Caco-2 (cell line): ENCODE measurements at regions not wholly inside any gene's neighbourhood (a gene's known extent, or its start where the extent isn't known, plus 50 kb on each side); places are given as distances from the start of the nearest gene placed in this dataset.

Experiments used
- BruUV-seq: library from RNA; stranded (reverse); fragments of 400-500 nt; replicated peaks from 2 replicates; lab custom pipeline; 2021; lab: Mats Ljungman, UMichigan
- CTCF ChIA-PET: fragments of 300-600 bp; sonication (Branson Sonifier 250); formaldehyde crosslinking; loops from one replicate; lab custom pipeline; 2022; ENCODE audit warnings: antibody characterized with exemption; lab: Charles Lee
- POLR2A ChIA-PET: fragments of 300-600 bp; sonication (Branson Sonifier 250); formaldehyde crosslinking; loops from one replicate; lab custom pipeline; 2022; ENCODE audit warnings: antibody characterized with exemption; lab: Charles Lee
- DNase-seq, 2 experiments: peaks; one replicate each; pipeline versions ENCODE4 v3.0.0 to v3.0.0-alpha.2; 2020 to 2022
- H3K27me3 ChIP-seq: replicated peaks from 2 replicates; pipeline ENCODE4 v1.6.0; 2011; ENCODE audit warnings: low read length; ENCODE audit not compliant: control insufficient read depth, insufficient read depth
- H3K36me3 ChIP-seq: 2 replicates; pipeline ENCODE4 v1.5.1; 2011; ENCODE audit warnings: low read length; ENCODE audit not compliant: control insufficient read depth, insufficient read depth
- H3K4me1 ChIP-seq: fragments of 250-450 bp; sonication (Bioruptor Pico); 2 replicates; pipeline ENCODE4 v1.5.1; 2020; ENCODE audit warnings: mild to moderate bottlenecking
- H3K4me3 ChIP-seq: 2 replicates; pipeline ENCODE4 v1.5.1; 2011; ENCODE audit warnings: low read depth, mild to moderate bottlenecking, control low read depth, low read length
- H3K9me3 ChIP-seq: fragments of 250-450 bp; sonication (Bioruptor Pico); 2 replicates; pipeline ENCODE4 v1.5.1; 2020; ENCODE audit warnings: mild to moderate bottlenecking, moderate library complexity
- H3K27ac Mint-ChIP-seq: one replicate; pipeline ENCODE4 v1.8.0; 2022; ENCODE audit warnings: mixed read lengths; ENCODE audit not compliant: unreplicated experiment
- H3K27me3 Mint-ChIP-seq: one replicate; pipeline ENCODE4 v1.8.0; 2022; ENCODE audit warnings: mixed read lengths; ENCODE audit not compliant: insufficient read depth, unreplicated experiment
- H3K36me3 Mint-ChIP-seq: one replicate; pipeline ENCODE4 v1.8.0; 2022; ENCODE audit warnings: mild to moderate bottlenecking, mixed read lengths; ENCODE audit not compliant: insufficient read depth, unreplicated experiment
- H3K4me1 Mint-ChIP-seq: one replicate; pipeline ENCODE4 v1.8.0; 2022; ENCODE audit warnings: low read depth, mixed read lengths; ENCODE audit not compliant: unreplicated experiment
- H3K4me3 Mint-ChIP-seq: one replicate; pipeline ENCODE4 v1.8.0; 2022; ENCODE audit warnings: mild to moderate bottlenecking, moderate library complexity, mixed read lengths; ENCODE audit not compliant: unreplicated experiment
- H3K9me3 Mint-ChIP-seq: one replicate; pipeline ENCODE4 v1.8.0; 2022; ENCODE audit warnings: mixed read lengths; ENCODE audit not compliant: unreplicated experiment
- CTCF ChIP-seq, 2 experiments: fragments of 200-600 bp in 1 of 2; IDR thresholded peaks; 1 replicate in 1 of 2; 2 replicates in 1 of 2; pipeline versions ENCODE4 v1.5.1 to v1.8.0; 2011 to 2022; ENCODE audit warnings: antibody characterized with exemption in 1 of 2, control low read depth in 1 of 2, inconsistent platforms in 1 of 2, low read depth in 1 of 2, low read length in 1 of 2, mild to moderate bottlenecking in 1 of 2, moderate library complexity in 1 of 2; ENCODE audit not compliant: insufficient read depth in 1 of 2, severe bottlenecking in 1 of 2, unreplicated experiment in 1 of 2
- intact Hi-C: fragments of 100-400 bp; cut with micrococcal nuclease; formaldehyde crosslinking; loops from one replicate; pipeline ENCODE4 v1.10.0; 2022; ENCODE audit not compliant: unreplicated experiment

- H3K36me3 ChIP-seq = no peaks in the 10 kb centered on the region
- no peaks in the 10 kb centered on the region for H3K36me3 Mint-ChIP-seq
- H3K9me3 Mint-ChIP-seq = no peaks in the 10 kb centered on the region
- no peak overlapping the region for H3K4me3 Mint-ChIP-seq
- POLR2A ChIA-PET = no interaction called here
- no peaks in the 10 kb centered on the region for H3K9me3 ChIP-seq
- H3K27me3 ChIP-seq = no peaks in the 10 kb centered on the region
- BruUV-seq = no TSS peak
- CTCF ChIA-PET = no interaction called here
- no peak overlapping the region for H3K4me3 ChIP-seq
- no peaks in the 10 kb centered on the region for H3K27me3 Mint-ChIP-seq
- no peaks in the 10 kb centered on the region for H3K4me1 Mint-ChIP-seq
- no peak for TF ChIP-seq CTCF (IDR thresholded peaks at IDR 0.05; ENCODE audit: insufficient read depth in 1 of 2, low read depth in 1 of 2, low read length in 1 of 2, severe bottlenecking in 1 of 2, unreplicated experiment in 1 of 2)
- no peaks in the 10 kb centered on the region for H3K4me1 ChIP-seq
- DNase-seq = no peak
- H3K27ac Mint-ChIP-seq = no peak overlapping the region
- intact Hi-C loops = no loop called here
Measured at GRCh38 chr12:84495711-84496110, 416.9 kb downstream of the SLC6A15 start.

GRCh38 chr12:84492351-84492883, 420.2 kb downstream of the SLC6A15 start:
- Histone ChIP-seq H3K9me3 (no peaks in the 10 kb centered on the region), H3K27me3 (no peaks in the 10 kb centered on the region), H3K4me3 (no peak overlapping the region), H3K36me3 (no peaks in the 10 kb centered on the region), H3K4me1 (no peaks in the 10 kb centered on the region)
- POLR2A ChIA-PET = no interaction called here
- no peak overlapping the region for H3K27ac Mint-ChIP-seq
- no peaks in the 10 kb centered on the region for H3K4me1 Mint-ChIP-seq
- no peak for TF ChIP-seq CTCF (IDR thresholded peaks at IDR 0.05; ENCODE audit: insufficient read depth in 1 of 2, low read depth in 1 of 2, low read length in 1 of 2, severe bottlenecking in 1 of 2, unreplicated experiment in 1 of 2)
- H3K36me3 Mint-ChIP-seq = no peaks in the 10 kb centered on the region
- H3K27me3 Mint-ChIP-seq = no peaks in the 10 kb centered on the region
- no TSS peak for BruUV-seq
- intact Hi-C loops = no loop called here
- H3K9me3 Mint-ChIP-seq = no peaks in the 10 kb centered on the region
- H3K4me3 Mint-ChIP-seq = no peak overlapping the region
- CTCF ChIA-PET = no interaction called here
- no peak for DNase-seq

- H3K9me3 Mint-ChIP-seq = no peaks in the 10 kb centered on the region
- no TSS peak for BruUV-seq
- Histone ChIP-seq H3K27me3 (no peaks in the 10 kb centered on the region), H3K36me3 (no peaks in the 10 kb centered on the region), H3K4me3 (no peak overlapping the region), H3K4me1 (no peaks in the 10 kb centered on the region), H3K9me3 (no peaks in the 10 kb centered on the region)
- DNase-seq = no peak
- H3K27me3 Mint-ChIP-seq = no peaks in the 10 kb centered on the region
- H3K4me3 Mint-ChIP-seq = no peak overlapping the region
- no peak for TF ChIP-seq CTCF (IDR thresholded peaks at IDR 0.05; ENCODE audit: insufficient read depth in 1 of 2, low read depth in 1 of 2, low read length in 1 of 2, severe bottlenecking in 1 of 2, unreplicated experiment in 1 of 2)
- intact Hi-C loops = no loop called here
- ChIA-PET CTCF (no interaction called here), POLR2A (no interaction called here)
- H3K4me1 Mint-ChIP-seq = no peaks in the 10 kb centered on the region
- H3K36me3 Mint-ChIP-seq = no peaks in the 10 kb centered on the region
- H3K27ac Mint-ChIP-seq = no peak overlapping the region
Measured at GRCh38 chr12:84484798-84485197, 427.8 kb downstream of the SLC6A15 start.
